Mesenchymal stem cell (in vitro differentiated cells and primary cell): ENCODE measurements at regions not wholly inside any gene's neighbourhood (a gene's known extent, or its start where the extent isn't known, plus 50 kb on each side); places are given as distances from the start of the nearest gene placed in this dataset.

Experiments
- DNase-seq: peaks from one replicate; pipeline ENCODE4 v3.0.0-alpha.2; 2013
- H2AFZ ChIP-seq: one replicate; pipeline ENCODE4 v1.6.1; 2013; ENCODE audit warnings: low read depth, mild to moderate bottlenecking, control low read depth, inconsistent platforms, low read length, moderate library complexity
- H2AK5ac ChIP-seq: 2 replicates; pipeline ENCODE4 v1.6.1; 2013; ENCODE audit warnings: low read length, moderate library complexity, mild to moderate bottlenecking, inconsistent platforms; ENCODE audit not compliant: severe bottlenecking
- H2BK120ac ChIP-seq: one replicate; pipeline ENCODE4 v1.6.1; 2013; ENCODE audit warnings: low read depth, mild to moderate bottlenecking, inconsistent platforms, low read length, moderate library complexity
- H2BK12ac ChIP-seq, 2 experiments: one replicate each; pipeline ENCODE4 v1.6.1; 2013; ENCODE audit warnings: inconsistent platforms in 2 of 2, low read length in 2 of 2, mild to moderate bottlenecking in 2 of 2, moderate library complexity in 2 of 2, control low read depth in 1 of 2
- H2BK15ac ChIP-seq: one replicate; pipeline ENCODE4 v1.6.1; 2013; ENCODE audit warnings: mild to moderate bottlenecking, low read depth, inconsistent platforms; ENCODE audit not compliant: poor library complexity, severe bottlenecking
- H2BK5ac ChIP-seq: 2 replicates; pipeline ENCODE4 v1.6.1; 2013; ENCODE audit warnings: low read depth, mild to moderate bottlenecking, low read length, control low read depth, inconsistent platforms; ENCODE audit not compliant: poor library complexity, severe bottlenecking
- H3K14ac ChIP-seq, 2 experiments: one replicate each; pipeline ENCODE4 v1.6.1; 2013; ENCODE audit warnings: inconsistent platforms in 2 of 2, low read length in 2 of 2, control low read depth in 1 of 2, mild to moderate bottlenecking in 1 of 2, moderate library complexity in 1 of 2
- H3K18ac ChIP-seq, 2 experiments: one replicate each; pipeline ENCODE4 v1.6.1; 2013; ENCODE audit warnings: inconsistent platforms in 2 of 2, low read length in 2 of 2, control low read depth in 1 of 2, low read depth in 1 of 2, mild to moderate bottlenecking in 1 of 2
- H3K23ac ChIP-seq, 2 experiments: one replicate each; pipeline ENCODE4 v1.6.1; 2013; ENCODE audit warnings: inconsistent platforms in 2 of 2, low read length in 2 of 2, mild to moderate bottlenecking in 2 of 2, moderate library complexity in 2 of 2, control low read depth in 1 of 2
- H3K27ac ChIP-seq: 2 replicates; pipeline ENCODE4 v1.5.1; 2013; ENCODE audit warnings: mild to moderate bottlenecking, moderate library complexity, low read length, control low read depth, inconsistent platforms; ENCODE audit not compliant: poor library complexity, severe bottlenecking
- H3K27me3 ChIP-seq, 2 experiments: 2 replicates each; pipeline versions ENCODE4 v1.6.1 to v1.7.0; 2013; ENCODE audit warnings: low read length in 2 of 2, mild to moderate bottlenecking in 2 of 2, moderate library complexity in 2 of 2, control low read depth in 1 of 2, inconsistent platforms in 1 of 2; ENCODE audit not compliant: control insufficient read depth in 1 of 2, insufficient read depth in 1 of 2
- H3K36me3 ChIP-seq, 2 experiments: 2 replicates each; pipeline versions ENCODE4 v1.6.1 to v1.7.0; 2013; ENCODE audit warnings: low read length in 2 of 2, control low read depth in 1 of 2, inconsistent platforms in 1 of 2, low read depth in 1 of 2, mild to moderate bottlenecking in 1 of 2; ENCODE audit not compliant: insufficient read depth in 2 of 2, control insufficient read depth in 1 of 2
- H3K4ac ChIP-seq, 2 experiments: one replicate each; pipeline ENCODE4 v1.6.1; 2013; ENCODE audit warnings: inconsistent platforms in 2 of 2, low read length in 2 of 2, mild to moderate bottlenecking in 2 of 2, moderate library complexity in 2 of 2, control low read depth in 1 of 2, low read depth in 1 of 2
- H3K4me1 ChIP-seq: 2 replicates; pipeline ENCODE4 v1.6.1; 2013; ENCODE audit warnings: low read depth, low read length, control low read depth; ENCODE audit not compliant: control insufficient read depth, insufficient read depth
- H3K4me2 ChIP-seq: 2 replicates; pipeline ENCODE4 v1.6.1; 2013; ENCODE audit warnings: low read length, mild to moderate bottlenecking, inconsistent platforms; ENCODE audit not compliant: poor library complexity, severe bottlenecking
- H3K4me3 ChIP-seq, 2 experiments: 2 replicates each; pipeline versions ENCODE4 v1.5.1 to v1.7.0; 2013; ENCODE audit warnings: low read length in 2 of 2, mild to moderate bottlenecking in 2 of 2, control low read depth in 1 of 2, low read depth in 1 of 2; ENCODE audit not compliant: insufficient read depth in 1 of 2
- H3K79me1 ChIP-seq: replicated peaks from 2 replicates; pipeline ENCODE4 v1.6.1; 2013; ENCODE audit warnings: mild to moderate bottlenecking, control low read depth, low read length, inconsistent platforms; ENCODE audit not compliant: poor library complexity, severe bottlenecking
- H3K9ac ChIP-seq: 2 replicates; pipeline ENCODE4 v1.7.0; 2013; ENCODE audit warnings: mild to moderate bottlenecking, low read length, moderate library complexity
- H3K9me3 ChIP-seq: 2 replicates; pipeline ENCODE4 v1.7.0; 2013; ENCODE audit warnings: mild to moderate bottlenecking, low read length; ENCODE audit not compliant: control insufficient read depth
- H4K8ac ChIP-seq: one replicate; pipeline ENCODE4 v1.6.1; 2013; ENCODE audit warnings: inconsistent platforms, mild to moderate bottlenecking, low read length, moderate library complexity
- H4K91ac ChIP-seq: one replicate; pipeline ENCODE4 v1.6.1; 2013; ENCODE audit warnings: mild to moderate bottlenecking, low read length, inconsistent platforms
- WGBS: methylation state at CpG from one replicate; pipeline ENCODE4 v1.1.7; 2013; ENCODE audit warnings: mixed read lengths; 5-methylcytosine and 5-hydroxymethylcytosine counted together

DNA sequence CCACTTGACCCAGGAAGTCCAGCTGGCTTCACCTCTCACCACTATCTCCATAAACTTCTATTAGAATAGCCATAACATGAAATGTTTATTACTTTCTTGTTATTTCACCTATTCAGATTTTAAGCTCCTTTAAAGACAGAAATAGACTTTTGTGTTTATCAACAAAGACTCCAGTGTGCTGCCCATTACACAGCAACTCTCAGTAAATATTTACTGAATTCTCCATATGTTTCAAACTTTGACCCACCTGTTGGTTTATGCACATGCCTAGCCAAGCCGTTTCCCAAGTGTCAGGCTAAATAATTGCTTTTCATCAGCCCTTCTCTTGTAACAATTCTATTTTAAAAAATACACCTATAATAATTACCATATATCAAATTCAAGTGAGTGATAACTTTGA, 242.9 kb upstream of the NEIL3 start:
- no peak for DNase-seq
- Histone ChIP-seq H3K4ac (no peak overlapping the region), H3K27ac (no peak overlapping the region), H2BK5ac (no peak overlapping the region), H3K4me3 (no peak overlapping the region), H2AK5ac (no peak overlapping the region), H2AFZ (no peak overlapping the region), H4K8ac (no peak overlapping the region), H3K36me3 (no peaks in the 10 kb centered on the region), H4K91ac (no peak overlapping the region), H3K9ac (no peak overlapping the region), H2BK12ac (no peak overlapping the region), H3K23ac (no peak overlapping the region), H3K4me2 (no peak overlapping the region), H3K79me1 (no peaks in the 10 kb centered on the region), H3K9me3 (no peaks in the 10 kb centered on the region), H3K14ac (no peak overlapping the region), H3K18ac (no peak overlapping the region), H3K27me3 (no peaks in the 10 kb centered on the region), H2BK120ac (no peak overlapping the region), H3K4me1 (no peaks in the 10 kb centered on the region), H2BK15ac (no peak overlapping the region)
- WGBS, result 83% methylated on average over 1 of the region's 1 CpG

- no peak overlapping the region for H2BK15ac ChIP-seq
- no peak overlapping the region for H3K23ac ChIP-seq
- no peak overlapping the region for H3K4me2 ChIP-seq
- H3K9ac ChIP-seq, result no peak overlapping the region
- H3K4me1 ChIP-seq, result no peaks in the 10 kb centered on the region
- no peak overlapping the region for H3K18ac ChIP-seq
- no peaks in the 10 kb centered on the region for H3K36me3 ChIP-seq
- 95% methylated on average over 2 of the region's 2 CpGs for WGBS
- no peak overlapping the region for H4K91ac ChIP-seq
- H2BK12ac ChIP-seq, result no peak overlapping the region
- DNase-seq, result no peak
- H3K14ac ChIP-seq, result no peak overlapping the region
- H2AFZ ChIP-seq, result no peak overlapping the region
- no peaks in the 10 kb centered on the region for H3K79me1 ChIP-seq
- no peak overlapping the region for H2BK120ac ChIP-seq
- no peak overlapping the region for H3K27ac ChIP-seq
- no peaks in the 10 kb centered on the region for H3K9me3 ChIP-seq
- H3K4me3 ChIP-seq, result no peak overlapping the region
- no peak overlapping the region for H4K8ac ChIP-seq
- no peaks in the 10 kb centered on the region for H3K27me3 ChIP-seq
- H2BK5ac ChIP-seq, result no peak overlapping the region
- H2AK5ac ChIP-seq, result no peak overlapping the region
- H3K4ac ChIP-seq, result no peak overlapping the region
Measured at GRCh38 chr4:177070533-177071058, 239.1 kb upstream of the NEIL3 start.

DNA sequence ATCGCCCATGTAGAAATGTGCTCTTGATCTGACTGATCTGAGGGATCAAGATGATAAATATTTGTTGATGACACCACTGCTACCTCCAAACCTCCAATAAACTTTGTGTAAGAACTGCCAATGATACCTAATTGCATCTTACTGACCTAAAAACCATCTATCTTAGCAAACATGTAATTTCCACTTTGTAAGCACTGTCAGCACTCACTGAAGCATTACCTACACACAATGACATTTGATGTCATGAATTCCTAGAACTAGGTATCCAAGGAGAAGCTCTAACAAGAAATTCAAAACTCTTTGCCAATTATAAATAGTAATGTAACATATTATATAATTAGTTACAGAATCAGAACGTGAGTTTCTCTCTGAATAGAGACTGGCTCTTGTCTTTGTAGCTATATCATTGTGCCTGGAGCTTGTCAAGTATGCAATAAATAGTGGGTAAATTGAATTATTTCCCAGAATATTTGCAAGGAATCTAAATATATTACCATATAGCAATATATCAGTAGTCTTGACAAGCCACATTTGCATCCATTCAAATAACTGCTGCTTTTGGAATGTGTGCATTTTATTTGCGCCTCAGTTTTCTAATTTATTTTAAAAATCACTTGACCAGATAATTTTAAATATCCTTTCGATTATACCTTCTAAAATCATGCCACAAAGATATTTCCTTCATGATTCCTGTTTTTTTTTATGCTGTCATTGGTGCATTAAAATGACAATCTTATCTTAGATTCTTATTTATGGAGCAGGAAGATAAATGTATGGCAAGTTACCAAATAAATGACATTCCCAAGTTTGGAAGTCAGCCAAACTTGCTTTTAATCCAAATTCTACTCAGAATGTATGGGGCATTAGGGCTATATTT, 232.3 kb upstream of the NEIL3 start:
- Histone ChIP-seq H3K14ac (no peak overlapping the region), H3K79me1 (no peaks in the 10 kb centered on the region), H2BK15ac (no peak overlapping the region), H3K4ac (no peak overlapping the region), H3K27me3 (no peaks in the 10 kb centered on the region), H2BK5ac (no peak overlapping the region), H2AK5ac (no peak overlapping the region), H3K4me1 (peaks cover 2% of the 10 kb centered on the region), H3K18ac (no peak overlapping the region), H4K8ac (no peak overlapping the region), H3K4me3 (no peak overlapping the region), H2BK120ac (no peak overlapping the region), H3K23ac (no peak overlapping the region), H2AFZ (no peak overlapping the region), H3K9me3 (no peaks in the 10 kb centered on the region), H4K91ac (no peak overlapping the region), H3K4me2 (no peak overlapping the region), H3K36me3 (no peaks in the 10 kb centered on the region), H3K9ac (no peak overlapping the region), H2BK12ac (no peak overlapping the region), H3K27ac (no peak overlapping the region)
- WGBS, result 100% methylated on average over 1 of the region's 4 CpGs
- no peak for DNase-seq

- Histone ChIP-seq H2BK12ac (no peak overlapping the region), H3K23ac (no peak overlapping the region), H3K36me3 (no peaks in the 10 kb centered on the region), H3K4me2 (no peak overlapping the region), H3K4me1 (peaks cover 2% of the 10 kb centered on the region), H2BK5ac (no peak overlapping the region), H3K27ac (no peak overlapping the region), H3K4me3 (no peak overlapping the region), H3K9me3 (no peaks in the 10 kb centered on the region), H4K91ac (no peak overlapping the region), H2BK120ac (no peak overlapping the region), H3K4ac (no peak overlapping the region), H3K18ac (no peak overlapping the region), H3K14ac (no peak overlapping the region), H4K8ac (no peak overlapping the region), H3K9ac (no peak overlapping the region), H2AK5ac (no peak overlapping the region), H3K79me1 (no peaks in the 10 kb centered on the region), H2BK15ac (no peak overlapping the region), H2AFZ (no peak overlapping the region), H3K27me3 (no peaks in the 10 kb centered on the region)
- DNase-seq, result no peak
- WGBS, result 66% methylated on average over 2 of the region's 3 CpGs
Measured at GRCh38 chr4:177079327-177079726, 230.3 kb upstream of the NEIL3 start.
